ENCODE measurements at regions not wholly inside any gene's neighbourhood (a gene's known extent, or its start where the extent isn't known, plus 50 kb on each side); places are given as distances from the start of the nearest gene placed in this dataset.

DNA sequence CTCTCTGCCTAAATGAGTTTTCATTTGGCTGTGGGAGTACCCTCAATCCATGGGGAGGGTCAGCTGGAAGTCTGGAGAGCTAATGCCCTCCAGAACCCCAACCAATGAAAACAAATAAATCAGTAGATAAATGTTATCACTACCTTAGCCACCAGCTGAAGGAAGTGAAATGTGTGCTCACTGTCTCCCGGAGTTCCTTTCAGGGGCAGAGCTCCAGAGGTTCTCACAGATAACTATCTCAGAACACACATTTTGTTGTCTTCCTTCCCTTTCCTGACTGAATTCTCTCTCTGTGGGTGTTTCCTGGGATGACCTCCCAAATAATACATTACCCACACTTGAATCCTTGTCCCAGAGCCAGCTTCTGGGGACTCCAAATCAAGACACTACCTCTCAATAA lies 779.6 kb downstream of the DIAPH3 start:
- no peak for TF ChIP-seq POLR2A (IDR thresholded peaks at IDR 0.05; ENCODE audit: low read depth, low read length)
- no peak for TF ChIP-seq TAF1 (IDR thresholded peaks at IDR 0.05; ENCODE audit: borderline replicate concordance, low read depth, low read length)

Measured in GM12892 (cell line).